RKO (cell line): ENCODE measurements at regions not wholly inside any gene's neighbourhood (a gene's known extent, or its start where the extent isn't known, plus 50 kb on each side); places are given as distances from the start of the nearest gene placed in this dataset.
"Not testable (repeated sequence)": the region's sequence is repeated elsewhere in the genome, so short reads cannot be mapped to it uniquely, and the experiment has no call there.

Experiments
- DNase-seq: peaks from one replicate; pipeline ENCODE4 v3.0.0-alpha.2; 2016; ENCODE audit warnings: low spot score

DNA sequence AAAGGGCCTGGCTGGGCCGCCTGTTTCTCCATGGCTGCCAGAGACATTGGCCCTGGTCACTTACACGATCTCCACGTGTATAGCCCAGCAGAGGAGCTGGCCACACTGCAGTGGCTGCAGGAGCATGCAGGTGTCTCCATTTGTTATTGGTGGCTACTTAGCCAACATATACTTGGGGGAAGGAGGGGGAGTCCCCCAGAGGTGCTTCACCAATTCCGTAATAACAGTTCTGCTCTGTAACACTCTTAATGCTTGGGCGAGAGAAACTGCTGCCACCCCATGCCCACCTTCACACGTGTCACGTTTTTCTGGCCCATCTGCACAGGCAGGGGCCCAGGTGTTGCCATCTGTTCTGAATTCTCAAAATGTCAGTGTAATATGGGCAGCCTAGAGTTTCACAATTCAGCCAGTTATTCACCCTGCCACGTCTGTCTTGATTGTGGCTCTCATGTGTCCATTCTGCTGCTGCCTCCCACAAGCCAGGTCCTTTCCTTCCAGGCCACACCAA is 353.5 kb downstream of the BCL2L11 start:
- DNase-seq, result not testable (repeated sequence)

DNA sequence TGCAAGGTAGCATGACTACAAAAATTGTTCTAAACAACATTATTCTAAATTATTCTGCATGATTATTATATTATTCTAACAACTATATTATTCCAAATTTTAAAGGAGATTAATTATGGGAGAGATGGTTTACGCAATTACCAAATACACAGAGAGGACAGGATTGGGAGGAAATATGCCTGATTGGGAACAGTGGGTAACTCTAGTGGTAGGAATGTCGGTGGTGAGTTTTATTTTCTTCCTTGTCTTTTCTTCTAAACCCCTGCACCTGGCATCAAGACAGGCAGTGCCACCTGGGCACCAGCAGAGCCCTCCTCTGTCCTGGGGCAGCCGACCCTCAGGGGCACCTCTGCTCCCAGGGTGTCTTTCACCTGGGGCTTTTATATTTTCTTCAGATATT is 357.6 kb downstream of the BCL2L11 start:
- not testable (repeated sequence) for DNase-seq

- not testable (repeated sequence) for DNase-seq
Observed at GRCh38 chr2:111478871-111479318, 358.2 kb downstream of the BCL2L11 start.

GRCh38 chr2:111480016-111480625 is 359.4 kb downstream of the BCL2L11 start:
- peak; percentile 11 for DNase-seq

GRCh38 chr2:111480633-111481032 is 359.9 kb downstream of the BCL2L11 start:
- not testable (repeated sequence) for DNase-seq

- not testable (repeated sequence) for DNase-seq
Observed at GRCh38 chr2:111481219-111481618, 360.5 kb downstream of the BCL2L11 start.

- not testable (repeated sequence) for DNase-seq
Observed at GRCh38 chr2:111482987-111483679, 362.4 kb downstream of the BCL2L11 start.

- not testable (repeated sequence) for DNase-seq
Observed at GRCh38 chr2:111484097-111484496, 363.4 kb downstream of the BCL2L11 start.

- not testable (repeated sequence) for DNase-seq
Observed at GRCh38 chr2:111485895-111486294, 365.2 kb downstream of the BCL2L11 start.

DNA sequence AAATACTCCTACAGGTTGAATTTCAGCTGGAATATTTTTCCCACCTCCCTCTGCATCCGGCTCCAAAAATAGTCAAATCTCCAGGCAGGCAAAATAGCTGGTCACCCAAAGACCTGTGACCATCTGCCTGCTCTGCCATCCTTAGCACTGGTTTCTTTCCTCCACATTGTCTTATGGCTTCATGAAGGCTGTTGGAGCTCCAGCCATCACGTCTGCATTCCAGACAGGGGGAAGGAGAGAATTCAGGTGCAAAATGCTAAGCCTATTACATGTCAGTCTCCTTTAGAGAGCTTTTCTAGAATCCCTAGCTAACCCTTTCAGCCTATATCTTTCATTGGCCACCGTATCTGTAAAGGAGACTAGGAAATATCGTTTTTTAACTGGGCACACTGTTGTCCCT is 367.7 kb downstream of the BCL2L11 start:
- DNase-seq, result not testable (repeated sequence)

- not testable (repeated sequence) for DNase-seq
Observed at GRCh38 chr2:111489460-111489859, 368.7 kb downstream of the BCL2L11 start.

GRCh38 chr2:111491181-111491580 is 370.5 kb downstream of the BCL2L11 start:
- not testable (repeated sequence) for DNase-seq

- DNase-seq, result not testable (repeated sequence)
Observed at GRCh38 chr2:111491614-111492013, 370.9 kb downstream of the BCL2L11 start.

DNA sequence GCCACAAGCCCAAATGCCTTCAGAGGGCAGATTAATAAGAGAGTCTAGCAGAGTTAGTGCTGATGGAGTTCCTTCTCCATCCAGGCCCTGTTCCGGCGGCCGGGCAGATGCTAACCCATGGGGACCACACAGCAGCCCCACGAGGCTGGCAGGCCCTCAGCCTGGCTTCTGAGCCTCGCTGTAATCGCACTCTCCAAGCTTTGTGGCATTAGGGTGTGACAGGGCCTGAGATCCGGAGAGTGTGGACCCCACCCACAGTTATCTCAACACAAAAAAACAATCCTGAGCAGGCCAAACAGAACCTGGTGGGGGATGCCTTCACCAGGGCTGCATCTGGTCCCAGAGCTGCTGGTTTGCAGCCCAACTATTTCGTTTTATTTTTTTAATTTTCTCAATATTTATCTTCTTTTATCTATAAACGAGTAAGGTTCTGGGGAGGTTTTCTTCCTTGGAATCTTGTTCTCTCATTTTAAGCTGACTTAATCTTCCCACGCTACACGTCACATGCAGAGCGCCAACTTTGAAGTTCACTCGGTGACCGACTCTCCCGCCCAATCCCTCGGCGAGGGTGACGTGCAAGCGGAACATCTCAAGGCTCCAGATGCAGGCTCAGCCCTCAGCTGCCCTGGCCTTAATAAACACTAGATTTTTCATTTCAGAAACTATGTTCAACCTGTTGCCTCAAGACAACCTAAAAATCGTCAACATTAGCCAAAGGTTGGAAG is 372.4 kb downstream of the BCL2L11 start:
- not testable (repeated sequence) for DNase-seq

GRCh38 chr2:111493720-111494078 is 373.0 kb downstream of the BCL2L11 start:
- peak; percentile 37 for DNase-seq

DNA sequence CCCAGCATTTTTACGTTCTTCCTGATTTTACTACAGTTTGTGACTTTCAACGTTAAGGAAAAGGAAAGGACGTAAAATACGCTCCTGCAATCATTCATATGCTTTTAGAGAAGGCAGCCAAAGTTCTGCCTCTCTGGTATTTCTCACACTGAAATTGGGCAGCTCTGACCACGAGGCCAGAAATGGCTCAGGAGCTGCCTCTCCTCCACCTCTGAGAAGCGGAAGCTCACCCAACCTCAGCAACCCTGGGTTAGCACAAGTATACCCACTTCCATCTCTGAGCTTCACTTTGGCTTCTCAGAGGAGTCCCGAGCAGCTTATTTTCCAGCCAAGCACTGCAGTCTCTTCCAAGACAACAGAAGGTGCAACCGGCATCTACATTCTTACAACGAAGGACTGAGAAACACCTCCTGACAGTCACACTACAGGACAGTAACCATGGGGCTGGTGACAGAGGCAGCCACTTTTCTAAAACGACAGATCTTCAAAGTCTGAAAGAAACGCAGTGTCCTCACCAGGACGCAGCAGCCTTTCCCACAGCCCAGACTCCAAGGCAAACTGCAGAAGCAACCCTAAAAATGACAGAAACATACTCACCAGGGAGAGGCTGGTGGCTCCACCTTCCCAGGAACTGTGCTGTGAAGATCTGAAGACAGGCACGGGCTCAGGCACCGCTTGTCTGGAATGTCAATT is 373.7 kb downstream of the BCL2L11 start:
- DNase-seq, result not testable (repeated sequence)

GRCh38 chr2:111494981-111495315 is 374.2 kb downstream of the BCL2L11 start:
- not testable (repeated sequence) for DNase-seq

DNA sequence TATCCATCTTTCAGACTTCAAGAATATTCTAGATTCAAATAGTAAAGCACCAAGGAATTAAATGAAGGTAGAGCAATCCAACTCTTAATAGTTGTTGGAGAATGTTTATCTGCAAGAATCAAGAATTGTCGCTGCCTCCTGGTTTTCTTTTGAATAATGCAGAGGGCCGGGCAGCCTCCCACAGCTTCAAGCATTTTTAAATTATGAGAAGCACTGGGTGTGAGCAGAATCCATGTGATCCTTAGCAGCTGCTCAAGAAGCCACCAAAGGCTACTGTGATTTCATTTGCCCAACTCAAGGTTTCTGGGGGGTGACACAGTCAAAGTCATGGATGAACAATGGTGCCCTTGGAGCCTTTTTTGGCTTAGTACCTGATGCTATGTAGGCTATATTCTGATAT is 374.9 kb downstream of the BCL2L11 start:
- DNase-seq, result peak; percentile 19

DNA sequence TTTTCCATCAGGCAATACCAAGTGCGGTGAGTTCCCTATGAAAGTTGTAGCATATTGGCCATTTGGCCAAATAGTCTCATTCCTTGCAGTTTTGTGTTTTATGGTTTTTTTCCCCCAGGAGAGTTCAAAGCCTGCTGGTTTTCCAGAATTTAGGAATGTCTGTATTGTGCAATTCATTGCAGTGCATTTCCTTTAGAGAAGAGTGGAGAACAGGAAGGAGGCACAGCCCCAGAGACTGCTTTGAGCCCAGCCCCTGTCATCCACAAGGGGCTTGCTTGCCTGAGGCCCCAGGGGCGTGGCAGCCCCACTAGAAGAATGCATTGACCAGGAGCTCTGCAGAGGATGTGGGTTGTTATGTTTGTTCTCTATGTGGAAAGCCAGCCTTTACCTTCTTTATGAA is 375.5 kb downstream of the BCL2L11 start:
- not testable (repeated sequence) for DNase-seq

DNA sequence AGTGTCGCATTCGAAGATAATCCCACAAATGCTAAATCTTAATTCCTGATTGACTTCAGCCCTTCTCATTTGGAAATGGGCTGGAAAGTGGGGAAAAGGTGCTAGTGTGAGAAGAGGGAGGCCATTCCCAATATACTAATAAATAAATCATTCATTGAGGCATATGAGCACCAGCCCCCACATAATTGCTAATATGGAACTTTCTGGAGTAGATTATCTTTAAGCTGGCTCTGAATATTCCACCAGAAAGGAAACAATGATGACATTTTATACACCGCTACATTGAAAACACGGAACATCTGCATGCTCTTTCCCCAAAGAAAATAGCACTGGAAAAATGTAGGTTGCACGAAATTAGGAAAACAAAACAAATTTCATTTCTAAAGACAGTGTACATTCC is 376.1 kb downstream of the BCL2L11 start:
- not testable (repeated sequence) for DNase-seq

GRCh38 chr2:111497270-111497669 is 376.6 kb downstream of the BCL2L11 start:
- DNase-seq, result not testable (repeated sequence)

- DNase-seq, result not testable (repeated sequence)
Observed at GRCh38 chr2:111500536-111501062, 379.9 kb downstream of the BCL2L11 start.
